Keratinocyte (primary cell): ENCODE measurements at regions not wholly inside any gene's neighbourhood (a gene's known extent, or its start where the extent isn't known, plus 50 kb on each side); places are given as distances from the start of the nearest gene placed in this dataset.

Experiments used
- DNase-seq: peaks from one replicate; pipeline ENCODE4 v3.0.0-alpha.2; 2011; ENCODE audit warnings: low read depth, missing footprints, low spot score
- FAIRE-seq: peaks from 2 replicates; lab custom pipeline; 2011; peaks lifted over from hg19 to GRCh38; lab: Jason Lieb, UNC
- H2AFZ ChIP-seq: 2 replicates; pipeline ENCODE4 v1.6.0; 2012; ENCODE audit warnings: low read length, control low read depth, inconsistent platforms; ENCODE audit not compliant: control insufficient read depth
- H3K27ac ChIP-seq: 2 replicates; pipeline ENCODE4 v1.5.1; 2011; ENCODE audit warnings: low read length; ENCODE audit not compliant: control insufficient read depth, insufficient read depth
- H3K27me3 ChIP-seq: 3 replicates; pipeline ENCODE4 v1.6.0; 2011; ENCODE audit warnings: low read length; ENCODE audit not compliant: control insufficient read depth, insufficient read depth; ENCODE audit errors: extremely low read depth
- H3K36me3 ChIP-seq, 2 experiments: 2 replicates in 1 of 2; 3 replicates in 1 of 2; pipeline ENCODE4 v1.5.1; 2011; ENCODE audit warnings: low read length in 2 of 2, mild to moderate bottlenecking in 1 of 2; ENCODE audit not compliant: control insufficient read depth in 2 of 2, insufficient read depth in 2 of 2; ENCODE audit errors: extremely low read depth in 1 of 2
- H3K4me1 ChIP-seq: 3 replicates; pipeline ENCODE4 v1.5.1; 2011; ENCODE audit warnings: low read length; ENCODE audit not compliant: control insufficient read depth, insufficient read depth; ENCODE audit errors: extremely low read depth
- H3K4me2 ChIP-seq: 3 replicates; pipeline ENCODE4 v1.6.0; 2011; ENCODE audit warnings: low read depth, low read length; ENCODE audit not compliant: control insufficient read depth, insufficient read depth; ENCODE audit errors: extremely low read depth
- H3K4me3 ChIP-seq, 3 experiments: fragments of 200-600 bp in 1 of 3; sonication (generic) in 1 of 3; 2 replicates in 2 of 3; 3 replicates in 1 of 3; pipeline ENCODE4 v1.5.1; 2011 to 2016; ENCODE audit warnings: low read length in 3 of 3, mild to moderate bottlenecking in 3 of 3, control low read depth in 2 of 3, inconsistent platforms in 1 of 3, low read depth in 1 of 3, mixed read lengths in 1 of 3, mixed run types in 1 of 3, moderate library complexity in 1 of 3; ENCODE audit not compliant: control insufficient read depth in 2 of 3, insufficient read depth in 2 of 3; ENCODE audit errors: extremely low read depth in 1 of 3
- H3K79me2 ChIP-seq: 2 replicates; pipeline ENCODE4 v1.6.0; 2012; ENCODE audit warnings: low read length; ENCODE audit not compliant: control insufficient read depth, insufficient read depth
- H3K9ac ChIP-seq: 3 replicates; pipeline ENCODE4 v1.6.0; 2011; ENCODE audit warnings: low read length; ENCODE audit not compliant: control insufficient read depth, insufficient read depth; ENCODE audit errors: extremely low read depth
- H3K9me1 ChIP-seq: 3 replicates; pipeline ENCODE4 v1.6.0; 2011; ENCODE audit warnings: low read length; ENCODE audit not compliant: control insufficient read depth, insufficient read depth; ENCODE audit errors: extremely low read depth
- H3K9me3 ChIP-seq: 2 replicates; pipeline ENCODE4 v1.5.1; 2012; ENCODE audit warnings: low read depth, low read length; ENCODE audit not compliant: control insufficient read depth
- H4K20me1 ChIP-seq: 3 replicates; pipeline ENCODE4 v1.6.0; 2011; ENCODE audit warnings: low read length; ENCODE audit not compliant: control insufficient read depth, insufficient read depth; ENCODE audit errors: extremely low read depth
- EZH2 ChIP-seq: IDR thresholded peaks from one replicate; pipeline ENCODE4 v1.6.1; 2012; ENCODE audit warnings: inconsistent platforms, mild to moderate bottlenecking, low read length, moderate library complexity
- dilution Hi-C: fragments of 300-500 bp; cut with MboI; formaldehyde crosslinking; loops from one replicate; pipeline ENCODE4 v1.7.0; 2020; ENCODE audit warnings: low sequenced_read_pairs; ENCODE audit not compliant: extremely low pct_ligation_motif_present
- TF ChIP-seq, protein P1 (sequence below), 3 experiments: IDR thresholded peaks in 1 of 3; conservative IDR thresholded peaks in 1 of 3; optimal IDR thresholded peaks in 1 of 3; 2 replicates in 2 of 3; 3 replicates in 1 of 3; pipeline versions ENCODE3 to v1.5.1; 2011; ENCODE audit warnings: low read length in 3 of 3, mild to moderate bottlenecking in 3 of 3, moderate library complexity in 2 of 3, control low read depth in 1 of 3, inconsistent platforms in 1 of 3; ENCODE audit not compliant: insufficient read depth in 2 of 3; ENCODE audit errors: extremely low read depth in 1 of 3

DNA sequence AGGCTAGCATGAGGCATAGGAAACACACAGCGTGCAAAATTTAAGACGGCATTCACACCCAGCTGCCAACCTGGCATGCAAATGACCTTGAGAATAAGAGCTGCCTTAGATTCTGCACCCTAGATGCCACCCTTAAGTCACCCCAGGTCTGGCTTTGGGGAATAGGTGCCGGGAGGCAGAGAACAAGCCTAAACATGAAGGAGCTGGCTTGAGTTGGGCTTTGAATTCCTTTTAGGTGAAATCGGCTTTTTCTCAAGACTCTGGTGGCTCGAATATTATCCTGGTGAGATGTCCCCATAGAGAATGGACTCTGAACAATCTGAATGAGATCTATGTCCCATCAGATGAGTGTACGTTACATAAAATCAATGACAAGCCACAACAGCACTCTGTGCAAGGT, 1090.5 kb downstream of the VRK1 start:
- H2AFZ ChIP-seq, result no peak overlapping the region
- H3K9me1 ChIP-seq, result no peaks in the 10 kb centered on the region
- H3K9me3 ChIP-seq, result no peaks in the 10 kb centered on the region
- dilution Hi-C loops, result no loop called here
- no peaks in the 10 kb centered on the region for H3K36me3 ChIP-seq
- FAIRE-seq (peak; percentile 49), DNase-seq (no peak)
- H3K9ac ChIP-seq, result no peak overlapping the region
- H3K4me2 ChIP-seq, result peak overlapping the region; percentile 18
- no peak overlapping the region for H3K4me3 ChIP-seq
- no peaks in the 10 kb centered on the region for H4K20me1 ChIP-seq
- H3K79me2 ChIP-seq, result no peaks in the 10 kb centered on the region
- no peaks in the 10 kb centered on the region for H3K27me3 ChIP-seq
- H3K27ac ChIP-seq, result no peak overlapping the region
- TF ChIP-seq, protein P1, sequence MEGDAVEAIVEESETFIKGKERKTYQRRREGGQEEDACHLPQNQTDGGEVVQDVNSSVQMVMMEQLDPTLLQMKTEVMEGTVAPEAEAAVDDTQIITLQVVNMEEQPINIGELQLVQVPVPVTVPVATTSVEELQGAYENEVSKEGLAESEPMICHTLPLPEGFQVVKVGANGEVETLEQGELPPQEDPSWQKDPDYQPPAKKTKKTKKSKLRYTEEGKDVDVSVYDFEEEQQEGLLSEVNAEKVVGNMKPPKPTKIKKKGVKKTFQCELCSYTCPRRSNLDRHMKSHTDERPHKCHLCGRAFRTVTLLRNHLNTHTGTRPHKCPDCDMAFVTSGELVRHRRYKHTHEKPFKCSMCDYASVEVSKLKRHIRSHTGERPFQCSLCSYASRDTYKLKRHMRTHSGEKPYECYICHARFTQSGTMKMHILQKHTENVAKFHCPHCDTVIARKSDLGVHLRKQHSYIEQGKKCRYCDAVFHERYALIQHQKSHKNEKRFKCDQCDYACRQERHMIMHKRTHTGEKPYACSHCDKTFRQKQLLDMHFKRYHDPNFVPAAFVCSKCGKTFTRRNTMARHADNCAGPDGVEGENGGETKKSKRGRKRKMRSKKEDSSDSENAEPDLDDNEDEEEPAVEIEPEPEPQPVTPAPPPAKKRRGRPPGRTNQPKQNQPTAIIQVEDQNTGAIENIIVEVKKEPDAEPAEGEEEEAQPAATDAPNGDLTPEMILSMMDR (optimal IDR thresholded peaks at IDR 0.05 in 1 of 3, IDR thresholded peaks at IDR 0.05 in 1 of 3, conservative IDR thresholded peaks at IDR 0.05 in 1 of 3; ENCODE audit: extremely low read depth in 1 of 3, insufficient read depth in 2 of 3, low read length in 3 of 3), result no peak
- TF ChIP-seq EZH2, result no peak
- H3K4me1 ChIP-seq, result peaks cover 14% of the 10 kb centered on the region

DNA sequence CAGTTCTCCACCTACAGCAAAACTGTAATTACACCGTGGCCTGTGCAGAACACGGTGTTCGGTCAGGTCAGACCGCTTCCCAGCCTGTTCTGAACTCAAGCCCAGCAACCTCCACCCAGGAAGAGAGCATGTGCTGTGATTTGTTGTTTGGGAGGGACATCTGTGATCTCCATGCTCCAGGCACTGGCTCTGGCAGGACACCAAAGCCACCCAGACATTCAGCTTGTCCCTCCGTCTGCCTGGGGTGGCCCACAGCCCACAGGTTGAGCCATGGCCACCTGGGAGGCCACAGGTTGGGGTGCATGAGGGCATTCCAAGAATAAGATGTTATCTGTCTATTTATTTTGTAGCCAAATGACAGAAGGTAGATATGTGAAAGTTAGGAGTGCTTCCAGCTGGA, 1091.1 kb downstream of the VRK1 start:
- TF ChIP-seq, protein P1 (optimal IDR thresholded peaks at IDR 0.05 in 1 of 3, IDR thresholded peaks at IDR 0.05 in 1 of 3, conservative IDR thresholded peaks at IDR 0.05 in 1 of 3; ENCODE audit: extremely low read depth in 1 of 3, insufficient read depth in 2 of 3, low read length in 3 of 3), result no peak
- no peak for TF ChIP-seq EZH2
- no peaks in the 10 kb centered on the region for H3K36me3 ChIP-seq
- peak; percentile 36 for FAIRE-seq
- H3K27ac ChIP-seq, result no peak overlapping the region
- no peaks in the 10 kb centered on the region for H3K9me1 ChIP-seq
- H3K4me3 ChIP-seq, result no peak overlapping the region
- H2AFZ ChIP-seq, result no peak overlapping the region
- H3K4me2 ChIP-seq, result no peak overlapping the region
- no peaks in the 10 kb centered on the region for H3K9me3 ChIP-seq
- no peaks in the 10 kb centered on the region for H3K27me3 ChIP-seq
- no peak for DNase-seq
- H4K20me1 ChIP-seq, result no peaks in the 10 kb centered on the region
- peaks cover 14% of the 10 kb centered on the region for H3K4me1 ChIP-seq
- H3K9ac ChIP-seq, result no peak overlapping the region
- H3K79me2 ChIP-seq, result no peaks in the 10 kb centered on the region
- dilution Hi-C loops, result no loop called here
